ENCODE measurements at regions not wholly inside any gene's neighbourhood (a gene's known extent, or its start where the extent isn't known, plus 50 kb on each side); places are given as distances from the start of the nearest gene placed in this dataset.

GRCh38 chr4:124566030-124566429, 146.5 kb downstream of the ANKRD50 start:
- TF ChIP-seq, protein P1, sequence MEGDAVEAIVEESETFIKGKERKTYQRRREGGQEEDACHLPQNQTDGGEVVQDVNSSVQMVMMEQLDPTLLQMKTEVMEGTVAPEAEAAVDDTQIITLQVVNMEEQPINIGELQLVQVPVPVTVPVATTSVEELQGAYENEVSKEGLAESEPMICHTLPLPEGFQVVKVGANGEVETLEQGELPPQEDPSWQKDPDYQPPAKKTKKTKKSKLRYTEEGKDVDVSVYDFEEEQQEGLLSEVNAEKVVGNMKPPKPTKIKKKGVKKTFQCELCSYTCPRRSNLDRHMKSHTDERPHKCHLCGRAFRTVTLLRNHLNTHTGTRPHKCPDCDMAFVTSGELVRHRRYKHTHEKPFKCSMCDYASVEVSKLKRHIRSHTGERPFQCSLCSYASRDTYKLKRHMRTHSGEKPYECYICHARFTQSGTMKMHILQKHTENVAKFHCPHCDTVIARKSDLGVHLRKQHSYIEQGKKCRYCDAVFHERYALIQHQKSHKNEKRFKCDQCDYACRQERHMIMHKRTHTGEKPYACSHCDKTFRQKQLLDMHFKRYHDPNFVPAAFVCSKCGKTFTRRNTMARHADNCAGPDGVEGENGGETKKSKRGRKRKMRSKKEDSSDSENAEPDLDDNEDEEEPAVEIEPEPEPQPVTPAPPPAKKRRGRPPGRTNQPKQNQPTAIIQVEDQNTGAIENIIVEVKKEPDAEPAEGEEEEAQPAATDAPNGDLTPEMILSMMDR (conservative IDR thresholded peaks at IDR 0.05), result no peak
- no peak for TF ChIP-seq ZFX (IDR thresholded peaks at IDR 0.05)
